ENCODE measurements at regions not wholly inside any gene's neighbourhood (a gene's known extent, or its start where the extent isn't known, plus 50 kb on each side); places are given as distances from the start of the nearest gene placed in this dataset.
A peak's percentile ranks its signal among the peaks of the same experiment; 100 is the strongest.

GRCh38 chr3:102896851-102897621 is 462.2 kb downstream of the ZPLD1 start:
- TF ChIP-seq CTCF (IDR thresholded peaks at IDR 0.05) = no peak
- no peak for DNase-seq
- Mint-ChIP-seq H3K9me3 (no peaks in the 10 kb centered on the region), H3K4me1 (no peaks in the 10 kb centered on the region), H3K27ac (no peak overlapping the region), H3K4me3 (no peak overlapping the region), H3K27me3 (ENCODE audit: low read depth, poor library complexity) (no peaks in the 10 kb centered on the region), H3K36me3 (ENCODE audit: low read depth) (no peaks in the 10 kb centered on the region)

- Mint-ChIP-seq H3K27me3 (ENCODE audit: low read depth, poor library complexity) (no peaks in the 10 kb centered on the region), H3K4me3 (no peak overlapping the region), H3K4me1 (no peaks in the 10 kb centered on the region), H3K9me3 (no peaks in the 10 kb centered on the region), H3K27ac (no peak overlapping the region), H3K36me3 (ENCODE audit: low read depth) (no peaks in the 10 kb centered on the region)
- DNase-seq = peak; percentile 1
- no peak for TF ChIP-seq CTCF (IDR thresholded peaks at IDR 0.05)
These were observed 469.8 kb downstream of the ZPLD1 start for GRCh38 chr3:102904629-102905028.

GRCh38 chr3:102905811-102906210 is 471.0 kb downstream of the ZPLD1 start:
- no peaks in the 10 kb centered on the region for H3K27me3 Mint-ChIP-seq (ENCODE audit: low read depth, poor library complexity)

GRCh38 chr3:102906818-102907217 is 472.0 kb downstream of the ZPLD1 start:
- no peak for TF ChIP-seq CTCF (IDR thresholded peaks at IDR 0.05)
- H3K27ac Mint-ChIP-seq = no peak overlapping the region
- no peaks in the 10 kb centered on the region for H3K4me1 Mint-ChIP-seq
- H3K36me3 Mint-ChIP-seq (ENCODE audit: low read depth) = no peaks in the 10 kb centered on the region
- no peak for DNase-seq
- H3K27me3 Mint-ChIP-seq (ENCODE audit: low read depth, poor library complexity) = no peaks in the 10 kb centered on the region
- no peak overlapping the region for H3K4me3 Mint-ChIP-seq
- H3K9me3 Mint-ChIP-seq = no peaks in the 10 kb centered on the region

More at GRCh38 chr3:102905811-102906210, 471.0 kb downstream of the ZPLD1 start:
- H3K9me3 Mint-ChIP-seq = no peaks in the 10 kb centered on the region
- H3K36me3 Mint-ChIP-seq (ENCODE audit: low read depth) = no peaks in the 10 kb centered on the region
- no peaks in the 10 kb centered on the region for H3K4me1 Mint-ChIP-seq
- H3K4me3 Mint-ChIP-seq = no peak overlapping the region
- no peak for TF ChIP-seq CTCF (IDR thresholded peaks at IDR 0.05)
- H3K27ac Mint-ChIP-seq = no peak overlapping the region
- DNase-seq = no peak

- Mint-ChIP-seq H3K36me3 (ENCODE audit: low read depth) (no peaks in the 10 kb centered on the region), H3K9me3 (no peaks in the 10 kb centered on the region), H3K27ac (no peak overlapping the region)
These were observed 475.1 kb downstream of the ZPLD1 start for GRCh38 chr3:102909904-102910303.

More at GRCh38 chr3:102909904-102910303, 475.1 kb downstream of the ZPLD1 start:
- no peaks in the 10 kb centered on the region for H3K4me1 Mint-ChIP-seq
- no peak overlapping the region for H3K4me3 Mint-ChIP-seq
- no peak for DNase-seq
- no peak for TF ChIP-seq CTCF (IDR thresholded peaks at IDR 0.05)
- H3K27me3 Mint-ChIP-seq (ENCODE audit: low read depth, poor library complexity) = no peaks in the 10 kb centered on the region
